ENCODE measurements at regions not wholly inside any gene's neighbourhood (a gene's known extent, or its start where the extent isn't known, plus 50 kb on each side); places are given as distances from the start of the nearest gene placed in this dataset.

DNA sequence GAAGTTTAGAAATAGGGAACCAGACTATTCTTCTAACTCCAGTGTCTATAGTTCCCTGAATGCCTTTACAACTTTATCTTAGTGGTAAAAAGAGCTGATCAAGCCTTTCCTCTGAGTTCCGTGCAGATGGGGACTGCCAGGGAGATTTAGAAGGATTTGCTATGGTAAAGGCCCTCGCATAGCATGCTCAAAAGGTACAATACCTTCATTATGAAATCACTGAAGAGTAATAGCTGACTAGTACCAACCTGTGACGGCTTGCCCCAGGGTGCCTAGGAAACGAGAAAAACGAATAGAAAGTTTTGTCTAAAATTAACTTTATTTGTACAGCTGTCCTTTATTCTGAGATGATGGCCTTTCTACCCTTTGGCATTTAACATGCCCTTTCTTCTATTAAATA is 150.1 kb upstream of the ARHGAP42 start:
- no peak for DNase-seq

DNA sequence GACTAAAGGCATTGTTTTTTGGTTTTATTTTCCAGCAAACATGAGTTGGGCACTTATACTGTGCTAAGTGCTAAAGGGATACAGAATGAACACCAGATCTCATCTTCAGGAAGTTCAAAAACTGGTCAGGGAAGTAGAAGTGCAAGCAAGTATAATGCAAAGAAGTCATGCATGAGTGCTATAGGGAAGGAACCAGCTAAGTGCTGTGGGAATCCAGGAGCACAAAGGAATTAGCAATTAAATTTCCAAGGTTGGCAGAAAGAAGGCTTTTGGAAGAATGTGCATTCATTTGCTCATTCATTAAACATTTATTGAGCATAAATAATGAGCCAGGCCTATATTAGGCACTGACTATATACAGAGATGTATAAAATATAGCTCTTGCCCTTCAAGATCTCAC is 143.7 kb upstream of the ARHGAP42 start:
- DNase-seq: no peak

DNA sequence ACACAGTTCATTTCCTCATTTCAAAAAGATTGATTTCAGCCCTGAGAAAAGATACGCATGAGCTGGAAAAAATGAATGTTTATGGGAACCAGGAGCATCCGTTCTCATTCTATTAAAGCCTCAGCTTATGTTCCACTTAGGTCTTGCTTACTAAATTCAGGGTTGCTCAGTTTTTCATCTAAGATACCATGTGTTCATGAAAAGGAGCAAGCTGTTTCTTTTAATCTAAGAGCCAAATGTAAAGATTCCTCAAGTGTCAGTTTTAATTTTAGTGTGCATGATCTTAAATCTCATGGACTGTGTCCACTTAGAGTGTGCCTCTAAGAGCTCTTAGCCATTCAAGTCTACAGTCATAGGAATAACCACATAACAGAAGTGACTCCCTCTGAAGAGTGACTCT is 141.5 kb upstream of the ARHGAP42 start:
- no peak for DNase-seq

DNA sequence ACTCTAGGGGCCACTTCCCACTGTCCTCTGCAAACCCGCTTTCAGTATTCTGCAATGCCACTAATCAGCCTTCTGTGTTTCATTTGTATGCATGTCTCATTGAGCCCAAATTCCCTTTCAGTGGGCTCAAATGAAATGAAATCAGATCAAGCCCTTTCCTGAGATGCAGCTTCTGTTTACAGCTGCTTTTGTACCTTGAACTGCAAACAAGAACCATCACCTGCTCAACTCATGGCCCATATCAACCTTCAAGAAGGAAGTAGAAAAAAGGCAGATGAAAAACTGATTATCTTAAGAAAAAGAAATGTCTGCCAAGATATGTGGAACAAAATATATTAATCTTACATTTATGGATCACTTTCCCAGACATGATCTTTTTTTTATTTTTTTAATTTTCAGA is 141.1 kb upstream of the ARHGAP42 start:
- no peak for DNase-seq

DNA sequence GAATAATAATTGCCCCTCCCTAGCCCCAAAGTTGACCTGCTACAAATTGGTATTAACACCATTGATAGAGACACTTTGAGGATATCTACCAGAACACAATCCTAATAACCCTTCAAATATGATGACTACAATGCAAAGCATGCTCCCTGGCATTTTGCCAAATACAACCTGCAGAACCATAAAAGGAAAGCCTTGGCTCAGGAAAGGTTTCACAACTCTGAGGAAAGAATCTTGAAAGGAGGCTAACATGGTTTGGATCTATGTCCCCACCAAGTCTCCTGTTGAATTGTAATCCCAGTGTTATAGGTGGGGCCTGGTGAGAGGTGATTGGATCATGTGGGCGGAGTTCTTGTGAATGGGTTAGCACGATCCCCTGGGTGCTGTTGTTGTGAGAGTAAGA is 140.4 kb upstream of the ARHGAP42 start:
- no peak for DNase-seq

DNA sequence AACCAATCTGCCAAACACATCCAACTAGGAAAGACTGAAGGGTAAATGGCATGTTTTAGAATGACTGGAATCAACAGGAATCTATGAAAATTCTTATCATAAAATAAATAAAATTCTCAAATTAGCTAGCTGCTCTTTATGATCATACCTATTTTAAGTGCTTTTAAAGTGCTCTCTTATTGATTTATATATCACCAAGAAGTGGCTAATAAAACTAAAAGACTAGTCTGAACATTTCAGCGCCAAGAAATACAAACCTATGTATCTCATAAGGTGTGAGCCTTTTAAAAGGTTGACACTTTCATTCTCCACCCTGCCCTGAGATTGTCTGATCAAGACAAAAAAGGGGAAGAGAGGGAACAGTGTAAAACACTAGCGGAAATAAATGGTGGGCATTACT is 136.8 kb upstream of the ARHGAP42 start:
- DNase-seq: no peak

DNA sequence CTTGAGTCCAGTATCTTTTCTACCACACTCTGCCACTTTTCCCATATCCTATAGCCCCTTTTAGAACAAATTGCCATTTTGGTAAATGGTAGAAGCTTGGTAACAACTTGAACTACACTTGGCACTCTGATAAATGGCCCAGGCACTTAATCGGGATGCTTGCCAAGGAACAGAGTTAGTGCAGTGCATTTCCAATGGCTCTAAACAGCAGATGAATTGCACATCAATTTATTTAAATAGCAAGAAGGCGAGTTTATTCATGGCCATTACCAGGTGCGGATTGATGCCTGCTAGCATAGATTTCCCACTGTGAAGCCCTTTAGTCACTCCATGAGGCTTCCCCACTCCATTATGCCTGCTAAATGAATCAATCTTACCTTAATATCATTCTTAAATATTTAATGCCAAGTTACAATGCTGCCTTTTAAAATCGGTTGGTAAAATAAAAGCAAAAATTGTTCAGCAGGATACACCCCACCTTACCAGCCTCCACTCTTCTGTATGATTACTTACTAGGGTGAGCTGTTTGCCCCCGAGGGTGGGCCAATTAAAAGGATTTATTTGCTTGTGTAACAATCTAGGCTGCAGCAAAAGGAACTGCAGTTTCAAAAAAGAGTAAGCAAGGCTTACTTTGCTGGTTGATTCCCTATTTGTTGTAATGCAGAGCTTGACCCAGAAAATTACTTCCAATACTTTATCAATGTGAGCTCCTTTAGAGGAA is 136.0 kb upstream of the ARHGAP42 start:
- no peak for DNase-seq

DNA sequence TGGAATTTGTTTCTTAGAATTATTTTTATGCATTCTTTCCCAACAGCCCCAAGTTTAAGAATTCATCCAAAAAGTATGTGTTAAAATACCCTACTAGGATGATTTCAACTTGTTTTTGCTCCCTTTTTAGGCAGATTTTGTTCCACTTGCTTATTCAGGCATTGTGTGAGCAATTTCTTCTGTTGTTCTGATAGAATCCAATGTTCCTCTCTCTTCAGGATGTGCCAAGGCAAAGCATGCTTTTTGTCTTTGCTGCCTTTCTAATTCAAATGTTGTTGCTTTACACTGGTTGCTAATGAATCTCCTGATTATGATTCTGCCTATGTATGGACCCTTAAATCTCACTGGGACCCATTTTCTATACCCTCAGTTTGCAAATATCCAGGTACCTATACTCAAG is 131.2 kb upstream of the ARHGAP42 start:
- DNase-seq: no peak

DNA sequence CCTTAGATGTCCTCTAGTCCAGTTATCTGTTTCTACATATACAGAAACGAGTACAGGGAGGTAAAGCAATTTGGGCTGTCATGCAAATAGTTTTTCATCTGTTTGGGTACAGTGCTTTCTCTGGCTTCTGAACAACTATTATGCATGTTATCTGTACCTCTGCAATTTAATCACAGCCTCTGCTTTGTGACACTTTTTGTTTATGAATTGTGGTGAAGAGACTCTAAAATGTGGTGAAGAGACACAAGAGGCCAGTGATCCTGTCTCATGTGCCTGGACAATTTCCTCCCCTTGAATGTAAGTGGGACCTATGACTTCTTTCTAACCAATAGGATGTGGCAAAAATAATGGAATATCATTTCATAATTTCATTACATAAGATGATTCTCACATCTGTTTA is 130.3 kb upstream of the ARHGAP42 start:
- DNase-seq: no peak

DNA sequence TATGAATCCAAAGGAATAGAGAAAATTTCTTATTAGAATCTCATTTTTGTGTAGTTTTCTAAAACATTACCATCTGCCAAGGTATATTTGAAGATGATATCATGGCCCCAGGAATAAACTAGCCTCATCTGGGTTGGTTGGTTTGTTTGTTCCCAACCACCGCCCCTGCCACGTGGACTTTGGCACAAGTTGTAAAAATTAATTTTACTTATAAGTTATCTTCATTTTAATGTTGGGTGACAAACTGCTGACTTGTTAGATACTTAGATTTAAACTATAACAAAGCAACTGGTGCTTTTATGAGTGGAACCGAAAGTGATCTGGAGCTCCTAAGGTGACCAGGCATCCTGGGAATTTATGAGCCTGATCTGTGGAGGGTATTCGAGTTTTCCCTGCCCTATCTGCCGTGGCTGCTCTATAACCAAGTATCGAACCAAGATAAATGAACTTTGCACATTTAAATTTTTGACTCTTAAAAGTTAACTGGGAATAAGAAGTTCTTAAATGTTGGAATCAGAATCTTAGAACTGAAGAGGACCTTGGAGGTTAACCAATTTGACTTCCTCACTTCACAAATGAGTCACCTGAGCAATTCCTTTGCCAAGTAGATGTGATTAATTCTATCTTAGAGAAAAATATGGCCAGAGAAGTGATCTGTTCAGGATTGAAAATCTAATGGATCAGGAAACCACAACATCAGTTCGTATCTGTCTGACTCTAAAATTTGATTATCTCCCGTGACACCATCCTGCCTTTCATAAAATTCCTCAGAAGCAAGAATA is 129.1 kb upstream of the ARHGAP42 start:
- DNase-seq: no peak

DNA sequence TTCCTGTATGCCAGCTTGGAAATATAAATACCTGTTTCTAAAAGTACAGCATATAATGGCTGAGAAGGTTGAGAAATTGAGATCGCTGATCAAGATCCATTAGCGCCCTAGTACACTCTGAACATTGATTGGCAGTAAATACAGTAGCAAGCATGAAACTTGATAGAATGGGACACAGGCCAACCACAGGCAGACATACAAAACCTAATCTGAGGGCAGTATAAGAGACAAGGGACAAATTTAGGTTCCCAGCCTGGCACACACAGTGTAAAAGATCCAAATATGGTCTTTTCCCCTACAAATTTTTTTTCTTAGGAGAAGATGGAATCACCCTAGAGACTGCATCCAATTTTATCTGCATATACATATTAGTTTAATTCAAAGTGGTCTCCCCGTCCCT is 126.5 kb upstream of the ARHGAP42 start:
- no peak for DNase-seq

DNA sequence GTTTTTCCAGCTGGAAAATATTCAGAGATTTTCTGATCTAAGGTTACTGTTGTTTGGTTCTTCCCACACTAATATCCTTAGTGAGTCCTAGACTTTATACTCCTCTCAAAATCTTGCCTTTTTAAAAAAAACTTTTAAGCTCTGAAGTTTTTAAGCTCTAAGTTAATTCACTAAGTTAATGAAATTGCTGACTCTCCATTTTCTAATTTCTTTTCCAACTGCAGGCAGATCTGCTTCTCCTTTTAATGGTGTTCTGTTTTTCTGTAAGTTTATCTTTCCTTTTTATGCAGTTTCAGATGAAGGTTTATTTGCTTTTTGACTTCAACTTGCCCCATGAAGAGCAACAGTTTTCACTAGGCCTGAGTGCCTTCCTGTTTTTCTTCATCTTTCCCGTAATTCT is 125.8 kb upstream of the ARHGAP42 start:
- DNase-seq: no peak

DNA sequence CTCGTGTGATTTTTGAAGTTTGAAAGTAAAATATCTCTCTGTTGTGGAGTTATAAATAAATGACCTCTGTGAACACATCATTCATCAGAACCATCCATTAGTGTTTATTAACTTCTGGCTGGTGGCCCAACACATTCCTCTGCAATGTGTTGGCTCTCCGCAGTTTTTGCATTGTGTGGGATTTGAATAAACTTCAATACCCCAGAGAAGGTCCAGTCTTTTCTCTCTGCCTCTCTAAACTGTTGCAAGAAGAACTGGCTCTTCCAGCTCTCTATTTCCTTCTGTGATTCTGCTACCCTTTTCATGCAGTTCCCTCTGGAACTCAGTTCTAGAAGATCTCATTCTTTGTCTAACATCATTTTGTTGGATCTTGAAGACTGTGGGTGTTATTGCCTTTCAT is 125.0 kb upstream of the ARHGAP42 start:
- DNase-seq: no peak

DNA sequence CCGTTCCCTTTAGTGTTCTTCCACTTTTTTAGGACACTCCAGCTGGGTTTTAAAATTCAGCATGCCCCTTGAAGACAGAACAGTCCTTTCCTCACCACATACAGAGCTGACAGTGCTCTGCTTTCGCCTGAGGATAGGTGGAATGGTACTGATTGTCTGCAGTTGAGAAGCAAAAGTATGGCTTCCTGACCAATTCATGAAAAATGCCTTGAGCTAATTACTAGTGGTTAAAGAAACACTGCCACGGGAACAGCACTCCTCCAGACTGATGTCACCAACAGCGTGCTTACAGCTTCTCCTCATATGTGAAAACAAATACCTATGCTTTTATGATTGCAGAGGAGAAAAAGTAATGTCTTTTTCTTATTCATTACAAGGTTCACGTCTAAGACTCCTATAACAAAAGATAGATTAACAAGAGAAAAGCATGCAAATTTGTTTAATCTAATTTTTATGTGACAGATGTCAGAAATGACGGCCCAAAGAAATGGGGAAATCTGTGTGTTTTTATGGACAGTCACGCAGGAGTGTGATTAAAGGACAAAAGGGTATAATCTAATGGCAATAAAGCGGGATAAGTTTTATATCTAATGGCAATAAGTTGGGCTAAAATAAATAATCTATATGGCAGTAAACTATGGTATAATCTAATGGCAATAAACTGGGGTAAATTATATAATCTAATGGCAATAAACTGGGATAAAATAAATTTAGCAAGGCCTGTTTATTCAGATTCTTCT is 123.4 kb upstream of the ARHGAP42 start:
- no peak for DNase-seq

DNA sequence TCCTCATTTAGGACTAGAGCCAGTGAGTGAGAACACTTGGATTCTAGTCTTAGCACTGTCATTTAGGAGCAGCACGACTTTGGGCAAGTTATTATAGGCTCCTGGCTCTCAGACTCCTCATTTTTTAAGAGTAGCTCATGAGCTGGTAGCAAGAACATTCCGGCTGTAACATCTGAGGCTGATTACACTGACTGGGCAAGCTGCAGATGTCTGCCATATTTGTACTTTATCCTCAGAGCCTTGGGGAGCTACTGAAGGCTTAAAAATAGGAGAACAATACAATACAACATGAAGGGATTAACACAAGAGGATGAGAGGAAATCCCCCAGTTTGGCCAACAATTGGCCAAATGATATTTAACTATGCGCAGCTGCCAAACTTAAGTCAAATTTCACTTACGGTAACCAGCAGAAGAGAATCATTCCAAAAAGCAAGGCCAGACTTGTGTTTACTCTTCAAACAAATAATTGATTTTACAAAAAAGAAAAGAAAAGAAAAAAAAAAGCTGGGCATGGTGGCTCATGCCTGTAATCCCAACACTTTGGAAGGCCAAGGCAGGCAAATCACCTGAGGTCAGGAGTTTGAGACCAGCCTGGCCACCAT is 113.1 kb upstream of the ARHGAP42 start:
- no peak for DNase-seq

DNA sequence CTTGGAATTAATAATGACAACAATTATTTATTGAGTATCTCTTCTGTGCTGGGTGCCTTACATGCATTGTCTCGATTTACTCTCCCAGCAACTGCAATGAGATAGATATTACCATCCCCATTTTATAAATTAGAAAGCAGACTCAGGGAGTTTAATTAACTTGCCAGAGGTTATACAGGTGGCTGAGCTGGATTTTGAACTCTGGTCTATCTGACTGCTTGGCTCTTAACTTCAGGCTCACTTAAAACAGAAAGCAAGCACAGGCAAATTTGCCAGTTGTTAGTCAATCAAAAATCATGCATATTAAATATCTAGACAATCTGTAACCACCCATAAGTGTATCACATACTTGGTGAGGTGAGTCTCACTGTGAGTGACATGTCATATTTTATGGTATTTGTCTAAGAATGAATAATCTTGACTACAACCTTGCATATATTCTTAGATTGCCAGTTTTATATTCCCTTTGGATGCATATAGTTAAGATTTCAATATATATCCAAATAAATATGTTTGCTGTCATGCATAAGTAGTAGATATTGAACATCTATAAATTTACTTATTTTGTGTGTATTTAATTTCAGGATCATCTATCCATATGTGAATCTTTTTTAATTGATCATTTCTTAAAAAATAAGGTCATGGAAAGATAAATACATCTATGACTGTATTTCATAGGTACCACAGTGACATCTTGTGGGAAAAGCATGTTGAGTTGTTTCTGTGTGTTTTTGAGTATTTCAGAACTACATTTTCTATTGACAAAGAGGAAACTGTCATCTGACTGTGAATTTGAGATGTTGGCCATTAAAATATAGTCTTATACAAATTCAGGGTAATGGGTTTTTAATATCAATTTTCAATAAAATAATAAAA is 112.0 kb upstream of the ARHGAP42 start:
- no peak for DNase-seq

DNA sequence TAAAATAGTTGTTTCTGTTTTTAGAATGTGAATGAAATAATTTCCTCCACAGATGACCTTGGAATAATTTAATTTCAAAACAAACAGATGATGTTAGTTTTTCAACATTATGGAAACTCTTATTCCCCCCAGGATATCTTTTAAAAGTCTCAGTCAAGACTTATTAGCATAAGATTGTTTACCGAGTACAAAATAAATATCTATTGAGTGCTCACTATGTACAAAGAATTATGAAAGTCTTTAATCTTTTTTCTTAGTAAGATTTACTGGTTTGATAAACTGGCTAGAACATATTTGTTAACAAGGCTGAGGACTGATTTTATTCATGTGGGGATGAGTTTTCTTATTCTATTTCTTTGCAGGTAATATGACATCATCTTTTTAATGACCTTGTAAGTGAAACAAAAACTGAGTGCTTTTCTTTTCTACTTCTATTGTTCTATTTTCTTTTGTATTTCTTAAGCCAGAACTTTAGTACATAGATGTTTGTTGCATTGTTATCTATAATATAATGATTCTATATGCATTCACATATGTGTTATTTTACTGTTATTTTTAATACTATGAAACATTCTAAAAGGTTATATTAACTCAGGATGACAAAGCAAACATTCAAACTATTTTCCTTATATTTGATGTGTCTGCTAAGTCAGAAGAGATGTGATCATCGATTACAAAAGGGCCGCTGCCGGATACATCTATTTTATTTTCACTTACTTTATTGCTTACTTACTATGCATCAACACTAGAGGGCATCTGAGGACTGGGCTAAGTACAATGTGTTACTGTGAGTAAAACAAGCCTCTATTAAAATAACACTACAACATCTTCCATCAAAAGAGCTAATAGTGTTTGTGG is 111.0 kb upstream of the ARHGAP42 start:
- peak; percentile 12 for DNase-seq

DNA sequence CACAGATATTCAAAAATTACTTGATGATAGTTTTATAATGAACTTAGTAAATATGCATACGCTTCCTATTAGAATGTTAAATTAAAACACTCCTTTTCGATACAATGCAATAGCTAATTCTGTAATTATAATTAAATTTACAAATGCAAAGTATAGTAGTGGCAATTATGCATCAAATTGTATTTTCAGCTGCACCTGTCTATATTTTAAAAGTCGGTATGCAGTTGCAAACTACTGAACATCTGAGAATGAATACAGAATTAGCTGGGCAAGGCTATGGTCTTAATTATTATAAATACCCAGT is 110.4 kb upstream of the ARHGAP42 start:
- no peak for DNase-seq

DNA sequence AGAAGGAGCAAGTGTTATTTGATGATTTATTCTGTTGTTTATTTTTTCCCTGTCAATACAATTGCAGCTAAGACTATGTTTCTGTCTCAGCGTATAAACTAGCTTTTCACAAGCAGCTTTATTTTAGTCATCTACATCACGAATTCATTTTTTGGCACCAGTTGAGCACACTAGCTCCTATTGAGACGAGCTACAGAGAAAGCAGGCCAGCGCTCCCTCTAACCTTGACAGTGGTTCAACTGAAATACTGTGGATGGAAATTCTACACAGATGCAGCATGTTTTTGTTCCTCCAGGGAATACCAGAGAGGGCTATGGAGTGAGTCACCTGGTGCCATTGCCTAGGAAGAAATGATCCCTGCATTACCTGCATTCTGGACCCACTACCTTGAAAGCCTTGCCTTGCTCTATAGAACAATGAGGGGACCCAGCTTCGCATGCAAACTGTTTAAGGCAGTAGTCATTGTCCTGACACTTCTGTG is 108.2 kb upstream of the ARHGAP42 start:
- DNase-seq: no peak

DNA sequence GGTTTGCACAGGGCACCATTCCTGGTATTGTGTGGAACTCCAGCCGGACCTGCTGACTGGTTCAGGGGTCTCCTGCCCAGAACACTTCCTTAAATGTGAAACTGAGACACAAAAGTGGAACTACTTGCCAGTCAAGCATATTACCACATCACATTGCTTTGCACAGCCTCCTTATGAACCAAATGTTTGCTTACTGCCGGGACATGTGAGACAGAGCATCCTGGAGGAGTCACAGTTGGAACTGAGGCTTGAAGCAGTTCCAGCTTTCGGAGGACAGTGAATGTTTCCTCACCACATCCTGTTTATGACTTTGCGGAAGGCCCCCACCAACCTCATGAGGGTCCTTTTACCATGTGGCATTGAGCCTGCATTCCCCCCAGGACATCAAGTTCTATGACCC is 105.8 kb upstream of the ARHGAP42 start:
- no peak for DNase-seq

DNA sequence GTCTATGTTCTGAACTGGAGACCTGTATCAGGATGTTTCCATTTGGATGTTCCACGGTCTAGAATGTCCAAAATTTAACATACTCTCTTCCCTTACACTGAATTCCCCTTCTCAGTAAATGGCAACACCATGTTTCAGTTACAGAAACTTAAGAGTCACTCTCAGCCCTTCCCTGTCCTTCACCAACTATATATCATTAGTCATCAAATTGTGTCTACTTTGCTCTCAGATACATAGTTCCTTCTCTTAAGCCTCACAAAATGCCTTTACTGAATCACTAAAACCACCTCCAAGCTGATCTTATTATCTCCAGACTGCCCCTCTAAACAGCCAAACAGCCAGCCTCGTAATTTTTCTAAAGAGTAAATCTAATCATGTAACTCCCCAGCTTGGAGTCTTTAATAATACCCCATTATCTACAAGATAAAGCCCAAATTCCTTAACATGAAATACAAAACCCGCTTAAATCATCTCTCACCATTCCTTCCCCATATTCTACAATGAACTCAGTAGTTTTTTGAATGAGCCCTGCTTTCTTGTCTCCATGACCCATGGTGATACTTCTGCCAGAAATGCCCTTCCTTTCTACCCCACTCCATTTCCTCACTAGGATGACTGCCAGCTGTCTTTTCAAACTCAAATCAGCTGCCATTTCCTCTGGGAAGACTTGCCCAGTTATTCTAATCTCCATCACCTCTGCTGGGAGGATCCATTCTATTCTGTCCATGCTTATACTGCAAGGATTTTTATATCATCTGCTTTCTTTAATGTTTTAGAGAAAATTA is 102.7 kb upstream of the ARHGAP42 start:
- DNase-seq: no peak
